ENCODE measurements at regions not wholly inside any gene's neighbourhood (a gene's known extent, or its start where the extent isn't known, plus 50 kb on each side); places are given as distances from the start of the nearest gene placed in this dataset.

DNA sequence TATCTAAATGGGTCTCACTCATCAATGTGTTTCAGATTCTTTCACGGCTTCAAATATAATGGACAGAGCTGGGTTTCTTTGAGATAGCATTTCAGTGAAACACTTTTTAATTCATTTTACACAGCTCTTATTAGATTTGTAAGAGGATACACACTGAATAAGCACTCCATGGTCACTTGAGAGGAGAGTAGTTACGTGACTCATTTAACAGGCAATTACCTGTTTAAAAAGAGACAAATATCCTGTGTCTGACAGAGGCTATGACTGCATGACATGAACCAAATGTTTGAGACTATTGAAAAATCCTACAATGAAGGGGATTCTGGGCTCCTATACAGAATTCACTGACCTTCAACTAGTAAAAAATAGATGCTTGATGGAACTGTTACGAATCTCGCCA lies 786.9 kb downstream of the EPHA4 start:
- DNase-seq = no peak
- CTCF ChIA-PET = no interaction called here
- no peaks in the 10 kb centered on the region for H3K4me1 Mint-ChIP-seq
- POLR2A ChIA-PET = no interaction called here
- intact Hi-C loops (cut with micrococcal nuclease) = no loop called here
- no peak for ATAC-seq (ENCODE audit: low read depth)
- H3K4me3 Mint-ChIP-seq = no peak overlapping the region
- H3K9me3 Mint-ChIP-seq = no peaks in the 10 kb centered on the region
- H3K27ac Mint-ChIP-seq = no peak overlapping the region
- TF ChIP-seq, protein P1, sequence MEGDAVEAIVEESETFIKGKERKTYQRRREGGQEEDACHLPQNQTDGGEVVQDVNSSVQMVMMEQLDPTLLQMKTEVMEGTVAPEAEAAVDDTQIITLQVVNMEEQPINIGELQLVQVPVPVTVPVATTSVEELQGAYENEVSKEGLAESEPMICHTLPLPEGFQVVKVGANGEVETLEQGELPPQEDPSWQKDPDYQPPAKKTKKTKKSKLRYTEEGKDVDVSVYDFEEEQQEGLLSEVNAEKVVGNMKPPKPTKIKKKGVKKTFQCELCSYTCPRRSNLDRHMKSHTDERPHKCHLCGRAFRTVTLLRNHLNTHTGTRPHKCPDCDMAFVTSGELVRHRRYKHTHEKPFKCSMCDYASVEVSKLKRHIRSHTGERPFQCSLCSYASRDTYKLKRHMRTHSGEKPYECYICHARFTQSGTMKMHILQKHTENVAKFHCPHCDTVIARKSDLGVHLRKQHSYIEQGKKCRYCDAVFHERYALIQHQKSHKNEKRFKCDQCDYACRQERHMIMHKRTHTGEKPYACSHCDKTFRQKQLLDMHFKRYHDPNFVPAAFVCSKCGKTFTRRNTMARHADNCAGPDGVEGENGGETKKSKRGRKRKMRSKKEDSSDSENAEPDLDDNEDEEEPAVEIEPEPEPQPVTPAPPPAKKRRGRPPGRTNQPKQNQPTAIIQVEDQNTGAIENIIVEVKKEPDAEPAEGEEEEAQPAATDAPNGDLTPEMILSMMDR (IDR thresholded peaks at IDR 0.05) = no peak
- H3K36me3 Mint-ChIP-seq (ENCODE audit: low read depth) = no peaks in the 10 kb centered on the region
- H3K27me3 Mint-ChIP-seq = no peaks in the 10 kb centered on the region

DNA sequence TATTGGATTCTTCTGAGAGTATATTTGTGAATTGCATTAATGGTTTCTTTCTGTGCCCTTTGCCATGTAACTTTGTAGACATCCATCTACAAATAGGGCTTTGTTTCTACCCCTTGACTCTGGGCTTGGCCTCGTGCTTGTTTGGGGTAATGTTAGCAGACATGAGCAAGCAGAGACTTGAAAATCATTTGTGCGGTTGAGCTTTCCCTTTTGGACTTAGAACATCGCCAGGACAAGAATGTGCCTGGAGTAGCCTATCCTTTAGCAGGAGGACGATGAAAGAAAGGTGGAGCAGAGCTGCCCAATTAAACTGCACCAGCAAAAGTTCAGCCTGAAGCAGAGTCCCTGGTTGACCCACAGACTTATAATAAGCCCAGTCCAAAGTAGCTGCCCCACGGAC lies 785.9 kb downstream of the EPHA4 start:
- TF ChIP-seq, protein P1 (IDR thresholded peaks at IDR 0.05) = no peak
- Mint-ChIP-seq H3K36me3 (ENCODE audit: low read depth) (no peaks in the 10 kb centered on the region), H3K4me1 (no peaks in the 10 kb centered on the region), H3K9me3 (no peaks in the 10 kb centered on the region), H3K4me3 (no peak overlapping the region), H3K27ac (no peak overlapping the region), H3K27me3 (no peaks in the 10 kb centered on the region)
- POLR2A ChIA-PET = no interaction called here
- DNase-seq (no peak), ATAC-seq (ENCODE audit: low read depth) (no peak)
- CTCF ChIA-PET = no interaction called here
- intact Hi-C loops (cut with micrococcal nuclease) = no loop called here

DNA sequence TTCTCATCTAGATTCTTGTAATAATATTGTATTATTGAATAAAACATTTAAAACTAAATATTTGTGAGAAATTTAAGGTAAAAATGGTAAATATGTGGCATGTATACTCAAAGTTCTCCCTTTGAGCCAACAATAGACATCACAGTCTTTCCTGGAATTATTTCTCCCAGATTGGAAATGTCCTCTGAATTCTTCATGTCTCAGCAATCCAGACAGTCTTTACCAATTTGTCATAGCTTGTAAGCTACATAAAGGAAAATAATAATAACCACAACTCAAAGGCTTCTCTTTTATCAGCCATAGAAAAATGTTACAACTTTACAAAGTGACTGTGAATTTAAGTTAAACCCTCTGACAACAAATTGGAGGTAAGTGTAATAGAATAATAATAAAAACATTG lies 784.9 kb downstream of the EPHA4 start:
- no peak for ATAC-seq (ENCODE audit: low read depth)
- Mint-ChIP-seq H3K4me3 (no peak overlapping the region), H3K9me3 (no peaks in the 10 kb centered on the region), H3K27me3 (peaks cover 1% of the 10 kb centered on the region), H3K27ac (no peak overlapping the region), H3K36me3 (ENCODE audit: low read depth) (no peaks in the 10 kb centered on the region), H3K4me1 (no peaks in the 10 kb centered on the region)
- intact Hi-C loops (cut with micrococcal nuclease) = no loop called here
- no peak for DNase-seq
- TF ChIP-seq, protein P1 (IDR thresholded peaks at IDR 0.05) = no peak
- POLR2A ChIA-PET = no interaction called here
- CTCF ChIA-PET = no interaction called here

DNA sequence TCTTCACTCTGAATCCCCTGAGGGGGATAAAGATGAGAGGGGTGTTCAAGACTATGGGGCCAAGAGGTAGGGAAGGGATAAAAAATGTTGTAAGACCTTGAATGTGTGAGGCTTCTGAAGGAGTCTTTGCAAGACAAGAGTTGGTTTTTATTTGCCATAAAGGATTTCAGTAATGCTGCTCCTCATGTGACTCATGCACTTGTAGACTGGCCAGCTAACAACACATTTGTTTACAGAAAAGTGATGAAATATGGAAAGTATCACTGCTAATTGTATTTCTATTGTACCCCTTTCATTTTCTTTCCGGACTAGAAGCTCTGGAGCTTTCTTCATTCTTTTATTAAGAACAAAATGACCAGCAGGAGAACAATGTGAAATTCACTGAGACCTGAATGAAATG lies 782.1 kb downstream of the EPHA4 start:
- intact Hi-C loops (cut with micrococcal nuclease) = no loop called here
- Mint-ChIP-seq H3K27ac (no peak overlapping the region), H3K36me3 (ENCODE audit: low read depth) (no peaks in the 10 kb centered on the region), H3K4me1 (no peaks in the 10 kb centered on the region), H3K27me3 (peaks cover 1% of the 10 kb centered on the region), H3K4me3 (no peak overlapping the region), H3K9me3 (no peaks in the 10 kb centered on the region)
- POLR2A ChIA-PET = no interaction called here
- DNase-seq (no peak), ATAC-seq (ENCODE audit: low read depth) (no peak)
- TF ChIP-seq, protein P1 (IDR thresholded peaks at IDR 0.05) = no peak
- CTCF ChIA-PET = no interaction called here

DNA sequence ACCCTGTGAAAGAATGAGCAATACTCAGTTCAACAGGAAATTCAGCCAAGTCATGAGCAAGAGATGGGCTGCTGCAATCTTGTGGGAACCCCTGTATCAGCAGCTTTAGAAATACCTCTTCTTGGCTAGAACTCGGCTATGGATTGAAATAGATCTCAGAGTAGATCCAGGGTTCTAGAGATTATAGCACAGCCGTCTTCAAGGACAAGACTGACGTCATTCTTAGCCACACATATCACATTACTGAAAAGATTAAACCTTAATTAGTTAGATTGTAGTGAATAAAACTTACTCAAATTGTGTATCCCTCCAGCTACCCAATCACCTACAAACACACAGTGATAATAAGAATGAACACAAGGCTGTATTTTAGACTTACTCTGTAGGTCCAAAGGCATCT lies 776.4 kb downstream of the EPHA4 start:
- ChIA-PET POLR2A (no interaction called here), CTCF (no interaction called here)
- intact Hi-C loops (cut with micrococcal nuclease) = no loop called here

More for the DNA sequence above, 776.4 kb downstream of the EPHA4 start:
- Mint-ChIP-seq H3K27ac (no peak overlapping the region), H3K4me3 (no peak overlapping the region), H3K27me3 (peaks cover 1% of the 10 kb centered on the region), H3K36me3 (ENCODE audit: low read depth) (no peaks in the 10 kb centered on the region), H3K9me3 (no peaks in the 10 kb centered on the region), H3K4me1 (no peaks in the 10 kb centered on the region)
- DNase-seq = no peak
- no peak for ATAC-seq (ENCODE audit: low read depth)
- TF ChIP-seq, protein P1 (IDR thresholded peaks at IDR 0.05) = no peak
